SK-N-SH treated with all-trans-retinoic acid at 6 μM for 48 hours (cell line): ENCODE measurements at regions not wholly inside any gene's neighbourhood (a gene's known extent, or its start where the extent isn't known, plus 50 kb on each side); places are given as distances from the start of the nearest gene placed in this dataset.

ENCODE experiments used
- ATAC-seq: fragments of 200-7000 bp; cut with Tn5 transposase; 3 replicates; pipeline ENCODE4 v1.9.1; 2020; ENCODE audit warnings: mild to moderate bottlenecking, moderate library complexity
- ARNTL ChIP-seq: fragments of 450-650 bp; formaldehyde crosslinking; IDR thresholded peaks from 2 replicates; pipeline ENCODE4 v1.5.0; 2020; ENCODE audit warnings: low read depth, mild to moderate bottlenecking, moderate library complexity, borderline replicate concordance
- BACH2 ChIP-seq: fragments of 250-450 bp; sonication (Bioruptor Pico); IDR thresholded peaks from 2 replicates; pipeline ENCODE4 v1.9.0; 2021; ENCODE audit warnings: mild to moderate bottlenecking, borderline replicate concordance
- CSDC2 ChIP-seq: fragments of 250-450 bp; sonication (Bioruptor Pico); IDR thresholded peaks from 2 replicates; pipeline ENCODE4 v1.5.0; 2020; ENCODE audit warnings: mild to moderate bottlenecking, moderate library complexity
- CSRNP3 ChIP-seq: fragments of 250-450 bp; sonication (Bioruptor Pico); IDR thresholded peaks from 2 replicates; pipeline ENCODE4 v1.5.1; 2021; ENCODE audit warnings: mild to moderate bottlenecking, moderate library complexity
- ESRRG ChIP-seq: fragments of 250-450 bp; sonication (Bioruptor Pico); IDR thresholded peaks from 2 replicates; pipeline ENCODE4 v1.6.1; 2021; ENCODE audit warnings: mild to moderate bottlenecking
- ISL1 ChIP-seq: fragments of 250-450 bp; sonication (Bioruptor Pico); IDR thresholded peaks from 2 replicates; pipeline ENCODE4 v2.1.2; 2022; ENCODE audit warnings: mild to moderate bottlenecking, moderate library complexity
- OSR1 ChIP-seq: fragments of 250-450 bp; sonication (Bioruptor Pico); IDR thresholded peaks from 2 replicates; pipeline ENCODE4 v1.8.0; 2022; ENCODE audit warnings: moderate library complexity, mild to moderate bottlenecking, inconsistent platforms
- POU6F1 ChIP-seq: fragments of 250-450 bp; sonication (Bioruptor Pico); IDR thresholded peaks from 2 replicates; pipeline ENCODE4 v1.8.0; 2021; ENCODE audit warnings: low read depth, mild to moderate bottlenecking, moderate library complexity, borderline replicate concordance
- PPARA ChIP-seq: fragments of 250-450 bp; sonication (Bioruptor Pico); IDR thresholded peaks from 2 replicates; pipeline ENCODE4 v1.5.0; 2020; ENCODE audit warnings: mild to moderate bottlenecking, borderline replicate concordance
- RARB ChIP-seq: fragments of 250-450 bp; sonication (Bioruptor Pico); IDR thresholded peaks from 2 replicates; pipeline ENCODE4 v1.8.0; 2021; ENCODE audit warnings: mild to moderate bottlenecking, moderate library complexity
- SNAI2 ChIP-seq: fragments of 250-450 bp; sonication (Bioruptor Pico); IDR thresholded peaks from 2 replicates; pipeline ENCODE4 v1.5.0; 2020; ENCODE audit warnings: mild to moderate bottlenecking, moderate library complexity
- TCF4 ChIP-seq: fragments of 250-450 bp; sonication (Bioruptor Pico); IDR thresholded peaks from 2 replicates; pipeline ENCODE4 v1.8.0; 2021; ENCODE audit warnings: mild to moderate bottlenecking, moderate library complexity, borderline replicate concordance
- TOX ChIP-seq: fragments of 250-450 bp; sonication (Bioruptor Pico); IDR thresholded peaks from 2 replicates; pipeline ENCODE4 v1.8.0; 2021; ENCODE audit warnings: mild to moderate bottlenecking, moderate library complexity, borderline replicate concordance
- ZC3H10 ChIP-seq: fragments of 250-450 bp; sonication (Bioruptor Pico); IDR thresholded peaks from 2 replicates; pipeline ENCODE4 v1.5.1; 2021; ENCODE audit warnings: mild to moderate bottlenecking, moderate library complexity
- ZFP3 ChIP-seq: fragments of 250-450 bp; sonication (Bioruptor Pico); IDR thresholded peaks from 2 replicates; pipeline ENCODE4 v1.5.0; 2020; ENCODE audit warnings: mild to moderate bottlenecking, moderate library complexity
- ZFP30 ChIP-seq: fragments of 450-650 bp; formaldehyde crosslinking; IDR thresholded peaks from 2 replicates; pipeline ENCODE4 v1.5.0; 2022; ENCODE audit warnings: mild to moderate bottlenecking, moderate library complexity
- ZNF565 ChIP-seq: fragments of 450-650 bp; formaldehyde crosslinking; conservative IDR thresholded peaks from 2 replicates; pipeline ENCODE4 v1.5.0; 2020; ENCODE audit warnings: low read depth, mild to moderate bottlenecking, moderate library complexity
- ZNF70 ChIP-seq: fragments of 450-650 bp; formaldehyde crosslinking; IDR thresholded peaks from 2 replicates; pipeline ENCODE4 v1.5.0; 2020; ENCODE audit warnings: mild to moderate bottlenecking, moderate library complexity
- ZNF8 ChIP-seq: fragments of 450-650 bp; formaldehyde crosslinking; IDR thresholded peaks from 2 replicates; pipeline ENCODE4 v1.5.0; 2020; ENCODE audit warnings: mild to moderate bottlenecking, moderate library complexity
- TF ChIP-seq, protein P1 (sequence below): fragments of 250-450 bp; sonication (Bioruptor Pico); IDR thresholded peaks from 2 replicates; pipeline ENCODE4 v1.8.0; 2020; ENCODE audit warnings: mild to moderate bottlenecking, moderate library complexity, borderline replicate concordance
- TF ChIP-seq, protein P2 (sequence below): fragments of 250-450 bp; sonication (Bioruptor Pico); IDR thresholded peaks from 2 replicates; pipeline ENCODE4 v1.5.0; 2020; ENCODE audit warnings: mild to moderate bottlenecking, moderate library complexity

DNA sequence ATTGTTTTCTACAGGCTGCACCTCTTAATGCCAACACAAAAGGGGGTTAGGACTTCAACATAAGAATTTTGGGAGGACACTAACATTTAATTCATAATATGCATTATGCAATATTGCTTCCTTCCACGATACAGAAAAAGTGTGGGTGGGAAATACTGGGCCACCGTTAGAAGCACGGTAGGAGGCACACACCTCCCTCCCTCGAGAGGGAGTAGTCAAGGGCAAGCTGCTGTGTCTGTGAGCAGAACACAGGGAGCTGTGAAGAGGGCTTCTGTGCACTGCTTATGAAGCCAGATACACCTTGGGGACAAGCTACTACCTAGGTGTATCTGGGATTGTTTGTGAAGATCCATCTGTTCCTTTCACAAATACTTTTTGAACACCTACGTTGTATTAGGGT lies 109.3 kb upstream of the PLET1 start:
- no peak for ATAC-seq
- TF ChIP-seq OSR1 (CRISPR knock-in tag) (no peak), CSRNP3 (CRISPR knock-in tag) (no peak), TOX (CRISPR knock-in tag) (no peak), SNAI2 (CRISPR knock-in tag) (no peak), RARB (no peak), ARNTL (CRISPR knock-in tag) (no peak), PPARA (CRISPR knock-in tag) (no peak), ZC3H10 (CRISPR knock-in tag) (no peak)
- TF ChIP-seq, all 23 proteins: peak for 0

GRCh38 chr11:112374486-112375140 lies 114.0 kb upstream of the PLET1 start:
- TF ChIP-seq RARB (no peak), ZFP3 (CRISPR knock-in tag) (no peak), PPARA (CRISPR knock-in tag) (no peak), CSDC2 (CRISPR knock-in tag) (no peak), ESRRG (CRISPR knock-in tag) (no peak), BACH2 (CRISPR knock-in tag) (no peak), ZNF565 (CRISPR knock-in tag) (no peak), OSR1 (CRISPR knock-in tag) (no peak)
- TF ChIP-seq, protein P1, sequence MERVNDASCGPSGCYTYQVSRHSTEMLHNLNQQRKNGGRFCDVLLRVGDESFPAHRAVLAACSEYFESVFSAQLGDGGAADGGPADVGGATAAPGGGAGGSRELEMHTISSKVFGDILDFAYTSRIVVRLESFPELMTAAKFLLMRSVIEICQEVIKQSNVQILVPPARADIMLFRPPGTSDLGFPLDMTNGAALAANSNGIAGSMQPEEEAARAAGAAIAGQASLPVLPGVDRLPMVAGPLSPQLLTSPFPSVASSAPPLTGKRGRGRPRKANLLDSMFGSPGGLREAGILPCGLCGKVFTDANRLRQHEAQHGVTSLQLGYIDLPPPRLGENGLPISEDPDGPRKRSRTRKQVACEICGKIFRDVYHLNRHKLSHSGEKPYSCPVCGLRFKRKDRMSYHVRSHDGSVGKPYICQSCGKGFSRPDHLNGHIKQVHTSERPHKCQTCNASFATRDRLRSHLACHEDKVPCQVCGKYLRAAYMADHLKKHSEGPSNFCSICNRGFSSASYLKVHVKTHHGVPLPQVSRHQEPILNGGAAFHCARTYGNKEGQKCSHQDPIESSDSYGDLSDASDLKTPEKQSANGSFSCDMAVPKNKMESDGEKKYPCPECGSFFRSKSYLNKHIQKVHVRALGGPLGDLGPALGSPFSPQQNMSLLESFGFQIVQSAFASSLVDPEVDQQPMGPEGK (CRISPR knock-in tag), result no peak
- ATAC-seq, result no peak

- TF ChIP-seq TOX (CRISPR knock-in tag) (no peak), PPARA (CRISPR knock-in tag) (no peak), OSR1 (CRISPR knock-in tag) (no peak), ZFP30 (CRISPR knock-in tag) (no peak), ESRRG (CRISPR knock-in tag) (no peak), ZNF70 (CRISPR knock-in tag) (no peak), POU6F1 (CRISPR knock-in tag) (no peak), ZNF8 (CRISPR knock-in tag) (no peak), ZC3H10 (CRISPR knock-in tag) (no peak), ISL1 (CRISPR knock-in tag) (no peak), TCF4 (CRISPR knock-in tag) (no peak), ZNF565 (CRISPR knock-in tag) (no peak)
- TF ChIP-seq, protein P2, sequence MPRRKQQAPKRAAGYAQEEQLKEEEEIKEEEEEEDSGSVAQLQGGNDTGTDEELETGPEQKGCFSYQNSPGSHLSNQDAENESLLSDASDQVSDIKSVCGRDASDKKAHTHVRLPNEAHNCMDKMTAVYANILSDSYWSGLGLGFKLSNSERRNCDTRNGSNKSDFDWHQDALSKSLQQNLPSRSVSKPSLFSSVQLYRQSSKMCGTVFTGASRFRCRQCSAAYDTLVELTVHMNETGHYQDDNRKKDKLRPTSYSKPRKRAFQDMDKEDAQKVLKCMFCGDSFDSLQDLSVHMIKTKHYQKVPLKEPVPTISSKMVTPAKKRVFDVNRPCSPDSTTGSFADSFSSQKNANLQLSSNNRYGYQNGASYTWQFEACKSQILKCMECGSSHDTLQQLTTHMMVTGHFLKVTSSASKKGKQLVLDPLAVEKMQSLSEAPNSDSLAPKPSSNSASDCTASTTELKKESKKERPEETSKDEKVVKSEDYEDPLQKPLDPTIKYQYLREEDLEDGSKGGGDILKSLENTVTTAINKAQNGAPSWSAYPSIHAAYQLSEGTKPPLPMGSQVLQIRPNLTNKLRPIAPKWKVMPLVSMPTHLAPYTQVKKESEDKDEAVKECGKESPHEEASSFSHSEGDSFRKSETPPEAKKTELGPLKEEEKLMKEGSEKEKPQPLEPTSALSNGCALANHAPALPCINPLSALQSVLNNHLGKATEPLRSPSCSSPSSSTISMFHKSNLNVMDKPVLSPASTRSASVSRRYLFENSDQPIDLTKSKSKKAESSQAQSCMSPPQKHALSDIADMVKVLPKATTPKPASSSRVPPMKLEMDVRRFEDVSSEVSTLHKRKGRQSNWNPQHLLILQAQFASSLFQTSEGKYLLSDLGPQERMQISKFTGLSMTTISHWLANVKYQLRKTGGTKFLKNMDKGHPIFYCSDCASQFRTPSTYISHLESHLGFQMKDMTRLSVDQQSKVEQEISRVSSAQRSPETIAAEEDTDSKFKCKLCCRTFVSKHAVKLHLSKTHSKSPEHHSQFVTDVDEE (CRISPR knock-in tag), result no peak
- no peak for ATAC-seq
Measured at GRCh38 chr11:112377946-112378345, 117.3 kb upstream of the PLET1 start.

- no peak for TF ChIP-seq RARB
- TF ChIP-seq, protein P2 (CRISPR knock-in tag), result no peak
- TF ChIP-seq ZNF70 (CRISPR knock-in tag), result no peak
- TF ChIP-seq ARNTL (CRISPR knock-in tag), result no peak
- TF ChIP-seq CSDC2 (CRISPR knock-in tag), result no peak
- TF ChIP-seq ZFP30 (CRISPR knock-in tag), result no peak
- TF ChIP-seq ESRRG (CRISPR knock-in tag), result no peak
- no peak for ATAC-seq
Measured at GRCh38 chr11:112380464-112380863, 119.8 kb upstream of the PLET1 start.
